ENCODE measurements at regions not wholly inside any gene's neighbourhood (a gene's known extent, or its start where the extent isn't known, plus 50 kb on each side); places are given as distances from the start of the nearest gene placed in this dataset.

DNA sequence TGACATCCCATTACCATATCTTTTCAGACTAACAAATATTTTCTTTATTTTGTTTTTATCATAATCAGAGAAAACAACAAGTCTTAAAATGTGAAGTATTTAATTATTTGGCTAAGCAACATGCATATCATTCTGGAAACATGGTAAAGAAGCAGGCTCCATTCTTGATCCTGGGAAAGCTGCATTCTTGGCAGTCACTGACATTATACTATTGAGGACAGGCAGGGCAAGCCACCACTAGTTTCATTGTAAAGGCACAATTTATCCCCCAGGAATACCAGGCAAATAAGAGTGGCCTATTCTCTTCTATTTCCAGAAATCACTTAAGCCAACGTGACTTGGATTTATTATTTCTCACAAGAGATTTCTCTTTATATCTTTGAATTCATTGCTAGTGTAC, 153.8 kb upstream of the AKR1E2 start:
- Histone ChIP-seq H2AFZ (ENCODE audit: low read depth, low read length) (no peak overlapping the region), H3K79me2 (ENCODE audit: insufficient read depth, low read length) (no peaks in the 10 kb centered on the region), H3K9ac (ENCODE audit: low read depth, low read length) (no peak overlapping the region), H3K27me3 (ENCODE audit: insufficient read depth, low read length, poor library complexity) (no peaks in the 10 kb centered on the region), H3K4me3 (ENCODE audit: low read depth in 1 of 2, low read length in 2 of 2) (no peak overlapping the region), H3K9me3 (ENCODE audit: insufficient read depth, low read length, severe bottlenecking) (no peaks in the 10 kb centered on the region), H4K20me1 (ENCODE audit: insufficient read depth, low read length) (no peaks in the 10 kb centered on the region), H3K27ac (ENCODE audit: low read length) (no peak overlapping the region), H3K36me3 (ENCODE audit: insufficient read depth, low read length) (no peaks in the 10 kb centered on the region), H3K4me2 (ENCODE audit: insufficient read depth, low read length) (no peak overlapping the region), H3K4me1 (ENCODE audit: insufficient read depth, low read length) (no peaks in the 10 kb centered on the region)
- DNase-seq (no peak), ATAC-seq (ENCODE audit: insufficient read depth, low read depth) (no peak)
- no peak for TF ChIP-seq EZH2 (IDR thresholded peaks at IDR 0.05; ENCODE audit: borderline replicate concordance, low read depth, low read length, severe bottlenecking)
- TF ChIP-seq, protein P1, sequence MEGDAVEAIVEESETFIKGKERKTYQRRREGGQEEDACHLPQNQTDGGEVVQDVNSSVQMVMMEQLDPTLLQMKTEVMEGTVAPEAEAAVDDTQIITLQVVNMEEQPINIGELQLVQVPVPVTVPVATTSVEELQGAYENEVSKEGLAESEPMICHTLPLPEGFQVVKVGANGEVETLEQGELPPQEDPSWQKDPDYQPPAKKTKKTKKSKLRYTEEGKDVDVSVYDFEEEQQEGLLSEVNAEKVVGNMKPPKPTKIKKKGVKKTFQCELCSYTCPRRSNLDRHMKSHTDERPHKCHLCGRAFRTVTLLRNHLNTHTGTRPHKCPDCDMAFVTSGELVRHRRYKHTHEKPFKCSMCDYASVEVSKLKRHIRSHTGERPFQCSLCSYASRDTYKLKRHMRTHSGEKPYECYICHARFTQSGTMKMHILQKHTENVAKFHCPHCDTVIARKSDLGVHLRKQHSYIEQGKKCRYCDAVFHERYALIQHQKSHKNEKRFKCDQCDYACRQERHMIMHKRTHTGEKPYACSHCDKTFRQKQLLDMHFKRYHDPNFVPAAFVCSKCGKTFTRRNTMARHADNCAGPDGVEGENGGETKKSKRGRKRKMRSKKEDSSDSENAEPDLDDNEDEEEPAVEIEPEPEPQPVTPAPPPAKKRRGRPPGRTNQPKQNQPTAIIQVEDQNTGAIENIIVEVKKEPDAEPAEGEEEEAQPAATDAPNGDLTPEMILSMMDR (IDR thresholded peaks at IDR 0.05; ENCODE audit: borderline replicate concordance, extremely low read depth, low read length, poor library complexity, severe bottlenecking): no peak

- H3K9ac ChIP-seq (ENCODE audit: low read depth, low read length): no peak overlapping the region
- H3K4me2 ChIP-seq (ENCODE audit: insufficient read depth, low read length): no peak overlapping the region
- H3K4me1 ChIP-seq (ENCODE audit: insufficient read depth, low read length): no peaks in the 10 kb centered on the region
- H2AFZ ChIP-seq (ENCODE audit: low read depth, low read length): no peak overlapping the region
- H3K79me2 ChIP-seq (ENCODE audit: insufficient read depth, low read length): no peaks in the 10 kb centered on the region
- H3K9me3 ChIP-seq (ENCODE audit: insufficient read depth, low read length, severe bottlenecking): no peaks in the 10 kb centered on the region
- no peaks in the 10 kb centered on the region for H3K36me3 ChIP-seq (ENCODE audit: insufficient read depth, low read length)
- H4K20me1 ChIP-seq (ENCODE audit: insufficient read depth, low read length): no peaks in the 10 kb centered on the region
- H3K4me3 ChIP-seq (ENCODE audit: low read depth in 1 of 2, low read length in 2 of 2): no peak overlapping the region
- no peaks in the 10 kb centered on the region for H3K27me3 ChIP-seq (ENCODE audit: insufficient read depth, low read length, poor library complexity)
- H3K27ac ChIP-seq (ENCODE audit: low read length): no peak overlapping the region
- TF ChIP-seq, protein P1 (IDR thresholded peaks at IDR 0.05; ENCODE audit: borderline replicate concordance, extremely low read depth, low read length, poor library complexity, severe bottlenecking): no peak
- no peak for TF ChIP-seq EZH2 (IDR thresholded peaks at IDR 0.05; ENCODE audit: borderline replicate concordance, low read depth, low read length, severe bottlenecking)
- no peak for DNase-seq
- no peak for ATAC-seq (ENCODE audit: insufficient read depth, low read depth)
Observed at GRCh38 chr10:4671451-4672145, 154.4 kb upstream of the AKR1E2 start.

DNA sequence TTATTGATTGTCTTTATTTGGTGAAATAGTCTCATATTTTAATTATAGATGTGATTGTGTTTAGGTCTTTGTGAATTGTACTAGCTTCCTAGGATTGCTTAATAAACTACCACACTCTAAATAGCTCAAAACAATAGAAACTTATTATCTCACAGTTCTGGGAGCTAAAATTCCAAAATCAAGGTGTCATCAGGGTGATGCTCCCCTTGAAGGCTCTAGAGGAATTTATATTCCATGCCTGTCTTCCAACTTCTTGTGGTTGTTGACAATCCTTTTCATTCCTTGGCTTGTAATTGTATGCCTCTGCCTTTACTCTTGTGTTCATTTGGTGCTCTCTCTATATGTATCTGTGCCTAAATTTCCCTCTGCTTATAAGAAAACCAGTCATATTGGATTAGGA, 155.3 kb upstream of the AKR1E2 start:
- no peaks in the 10 kb centered on the region for H3K79me2 ChIP-seq (ENCODE audit: insufficient read depth, low read length)
- H2AFZ ChIP-seq (ENCODE audit: low read depth, low read length): no peak overlapping the region
- no peak for TF ChIP-seq EZH2 (IDR thresholded peaks at IDR 0.05; ENCODE audit: borderline replicate concordance, low read depth, low read length, severe bottlenecking)
- TF ChIP-seq, protein P1 (IDR thresholded peaks at IDR 0.05; ENCODE audit: borderline replicate concordance, extremely low read depth, low read length, poor library complexity, severe bottlenecking): no peak
- H3K9me3 ChIP-seq (ENCODE audit: insufficient read depth, low read length, severe bottlenecking): no peaks in the 10 kb centered on the region
- DNase-seq (no peak), ATAC-seq (ENCODE audit: insufficient read depth, low read depth) (no peak)
- H3K27me3 ChIP-seq (ENCODE audit: insufficient read depth, low read length, poor library complexity): no peaks in the 10 kb centered on the region
- no peak overlapping the region for H3K4me3 ChIP-seq (ENCODE audit: low read depth in 1 of 2, low read length in 2 of 2)
- no peak overlapping the region for H3K4me2 ChIP-seq (ENCODE audit: insufficient read depth, low read length)
- no peaks in the 10 kb centered on the region for H4K20me1 ChIP-seq (ENCODE audit: insufficient read depth, low read length)
- H3K27ac ChIP-seq (ENCODE audit: low read length): no peak overlapping the region
- no peak overlapping the region for H3K9ac ChIP-seq (ENCODE audit: low read depth, low read length)
- no peaks in the 10 kb centered on the region for H3K4me1 ChIP-seq (ENCODE audit: insufficient read depth, low read length)
- no peaks in the 10 kb centered on the region for H3K36me3 ChIP-seq (ENCODE audit: insufficient read depth, low read length)

Data from DND-41 (cell line).